ENCODE measurements at regions not wholly inside any gene's neighbourhood (a gene's known extent, or its start where the extent isn't known, plus 50 kb on each side); places are given as distances from the start of the nearest gene placed in this dataset.

- intact Hi-C loops (cut with micrococcal nuclease): no loop called here
- Histone ChIP-seq H4K20me1 (replicated peaks; ENCODE audit: control insufficient read depth, insufficient read depth, low read length) (no peaks in the 10 kb centered on the region), H3K9me3 (replicated peaks; ENCODE audit: control insufficient read depth, insufficient read depth, low read depth, low read length) (no peaks in the 10 kb centered on the region), H3K4me1 (replicated peaks in 1 of 2; ENCODE audit: control insufficient read depth in 2 of 2, insufficient read depth in 2 of 2, low read length in 2 of 2) (no peaks in the 10 kb centered on the region), H3K79me2 (ENCODE audit: control insufficient read depth, insufficient read depth, low read length) (no peaks in the 10 kb centered on the region), H2AFZ (ENCODE audit: low read depth, low read length) (no peak overlapping the region), H3K4me2 (ENCODE audit: insufficient read depth, low read length) (no peak overlapping the region), H3K36me3 (ENCODE audit: control insufficient read depth, insufficient read depth, low read length) (no peaks in the 10 kb centered on the region), H3K27me3 (ENCODE audit: control insufficient read depth in 2 of 2, insufficient read depth in 2 of 2, low read length in 2 of 2) (peaks cover 0 to 7% of the 10 kb centered on the region in 2 experiments; a peak in 2 of 5 replicates), H3K9me1 (ENCODE audit: control insufficient read depth, insufficient read depth, low read length) (no peaks in the 10 kb centered on the region), H3K9ac (ENCODE audit: insufficient read depth in 1 of 2, low read depth in 2 of 2, low read length in 2 of 2) (no peak overlapping the region), H3K27ac (ENCODE audit: extremely low read depth, low read depth, low read length) (no peak overlapping the region), H3K4me3 (no peak overlapping the region)
- in situ Hi-C loops (cut with MboI): no loop called here
- CTCF ChIA-PET (ENCODE audit: low intra/inter-chr PET ratio): no interaction called here
- WGBS (ENCODE audit: insufficient coverage, low coverage, missing lambda C conversion rate): 3% methylated on average over 12 of the region's 14 CpGs
- POLR2A ChIA-PET: interaction anchor here (0.7 kb wide), 1 partner anchor 40 kb away, joined by 3 read pairs; no protein-coding TSS in a partner anchor
- TF ChIP-seq JUN (IDR thresholded peaks at IDR 0.05; ENCODE audit: borderline replicate concordance, low read depth, low read length) (no peak), JUN (CRISPR knock-in tag; IDR thresholded peaks at IDR 0.05; ENCODE audit: borderline replicate concordance) (no peak), SIX5 (IDR thresholded peaks at IDR 0.05; ENCODE audit: borderline replicate concordance in 1 of 2, insufficient read depth in 1 of 2, low read depth in 1 of 2, low read length in 2 of 2) (no peak), ZNF511 (CRISPR knock-in tag; IDR thresholded peaks at IDR 0.05) (no peak), CREB5 (CRISPR knock-in tag; IDR thresholded peaks at IDR 0.05) (no peak), ZNF124 (CRISPR knock-in tag; IDR thresholded peaks at IDR 0.05) (no peak), ZNF143 (CRISPR knock-in tag; IDR thresholded peaks at IDR 0.05) (no peak)
- DNase-seq (ENCODE audit: extremely low read depth in 1 of 4, low spot score in 3 of 4): no peak
- no peak for FAIRE-seq
- BruUV-seq (replicated peaks): no TSS peak
- no peak for ATAC-seq
Measured at GRCh38 chr17:65360961-65361552, 200.4 kb downstream of the AXIN2 start.
